Mesothelial cell of epicardium (in vitro differentiated cells): ENCODE measurements at regions not wholly inside any gene's neighbourhood (a gene's known extent, or its start where the extent isn't known, plus 50 kb on each side); places are given as distances from the start of the nearest gene placed in this dataset.

Experiments
- DNase-seq, 2 experiments: peaks; one replicate each; pipeline ENCODE4 v3.0.0; 2021; ENCODE audit warnings: low spot score in 2 of 2; ENCODE audit not compliant: unreplicated experiment in 2 of 2
- H3K27ac Mint-ChIP-seq: 2 replicates; pipeline ENCODE4 v1.8.0; 2021; ENCODE audit warnings: mixed read lengths
- H3K27me3 Mint-ChIP-seq: 2 replicates; pipeline ENCODE4 v1.8.0; 2021; ENCODE audit warnings: low read depth, mixed read lengths
- H3K36me3 Mint-ChIP-seq: 2 replicates; pipeline ENCODE4 v1.8.0; 2021; ENCODE audit warnings: mixed read lengths
- H3K4me1 Mint-ChIP-seq: 2 replicates; pipeline ENCODE4 v1.8.0; 2021; ENCODE audit warnings: mixed read lengths
- H3K4me3 Mint-ChIP-seq: 2 replicates; pipeline ENCODE4 v1.8.0; 2021; ENCODE audit warnings: mild to moderate bottlenecking, moderate library complexity, mixed read lengths
- H3K9me3 Mint-ChIP-seq: 2 replicates; pipeline ENCODE4 v1.8.0; 2021; ENCODE audit warnings: mixed read lengths
- TF ChIP-seq, protein P1 (sequence below): fragments of 200-600 bp; sonication (generic); IDR thresholded peaks from one replicate; pipeline ENCODE4 v1.5.0; 2021; ENCODE audit warnings: antibody characterized with exemption; ENCODE audit not compliant: unreplicated experiment

GRCh38 chr6:44668391-44668930 is 281.0 kb downstream of the CDC5L start:
- peaks cover 50% of the 10 kb centered on the region for H3K27me3 Mint-ChIP-seq
- H3K36me3 Mint-ChIP-seq, result no peaks in the 10 kb centered on the region
- no peak overlapping the region for H3K4me3 Mint-ChIP-seq
- TF ChIP-seq, protein P1, sequence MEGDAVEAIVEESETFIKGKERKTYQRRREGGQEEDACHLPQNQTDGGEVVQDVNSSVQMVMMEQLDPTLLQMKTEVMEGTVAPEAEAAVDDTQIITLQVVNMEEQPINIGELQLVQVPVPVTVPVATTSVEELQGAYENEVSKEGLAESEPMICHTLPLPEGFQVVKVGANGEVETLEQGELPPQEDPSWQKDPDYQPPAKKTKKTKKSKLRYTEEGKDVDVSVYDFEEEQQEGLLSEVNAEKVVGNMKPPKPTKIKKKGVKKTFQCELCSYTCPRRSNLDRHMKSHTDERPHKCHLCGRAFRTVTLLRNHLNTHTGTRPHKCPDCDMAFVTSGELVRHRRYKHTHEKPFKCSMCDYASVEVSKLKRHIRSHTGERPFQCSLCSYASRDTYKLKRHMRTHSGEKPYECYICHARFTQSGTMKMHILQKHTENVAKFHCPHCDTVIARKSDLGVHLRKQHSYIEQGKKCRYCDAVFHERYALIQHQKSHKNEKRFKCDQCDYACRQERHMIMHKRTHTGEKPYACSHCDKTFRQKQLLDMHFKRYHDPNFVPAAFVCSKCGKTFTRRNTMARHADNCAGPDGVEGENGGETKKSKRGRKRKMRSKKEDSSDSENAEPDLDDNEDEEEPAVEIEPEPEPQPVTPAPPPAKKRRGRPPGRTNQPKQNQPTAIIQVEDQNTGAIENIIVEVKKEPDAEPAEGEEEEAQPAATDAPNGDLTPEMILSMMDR, result peak; percentile 17
- no peaks in the 10 kb centered on the region for H3K9me3 Mint-ChIP-seq
- H3K4me1 Mint-ChIP-seq, result peaks cover 53% of the 10 kb centered on the region
- DNase-seq, result no peak
- H3K27ac Mint-ChIP-seq, result no peak overlapping the region

DNA sequence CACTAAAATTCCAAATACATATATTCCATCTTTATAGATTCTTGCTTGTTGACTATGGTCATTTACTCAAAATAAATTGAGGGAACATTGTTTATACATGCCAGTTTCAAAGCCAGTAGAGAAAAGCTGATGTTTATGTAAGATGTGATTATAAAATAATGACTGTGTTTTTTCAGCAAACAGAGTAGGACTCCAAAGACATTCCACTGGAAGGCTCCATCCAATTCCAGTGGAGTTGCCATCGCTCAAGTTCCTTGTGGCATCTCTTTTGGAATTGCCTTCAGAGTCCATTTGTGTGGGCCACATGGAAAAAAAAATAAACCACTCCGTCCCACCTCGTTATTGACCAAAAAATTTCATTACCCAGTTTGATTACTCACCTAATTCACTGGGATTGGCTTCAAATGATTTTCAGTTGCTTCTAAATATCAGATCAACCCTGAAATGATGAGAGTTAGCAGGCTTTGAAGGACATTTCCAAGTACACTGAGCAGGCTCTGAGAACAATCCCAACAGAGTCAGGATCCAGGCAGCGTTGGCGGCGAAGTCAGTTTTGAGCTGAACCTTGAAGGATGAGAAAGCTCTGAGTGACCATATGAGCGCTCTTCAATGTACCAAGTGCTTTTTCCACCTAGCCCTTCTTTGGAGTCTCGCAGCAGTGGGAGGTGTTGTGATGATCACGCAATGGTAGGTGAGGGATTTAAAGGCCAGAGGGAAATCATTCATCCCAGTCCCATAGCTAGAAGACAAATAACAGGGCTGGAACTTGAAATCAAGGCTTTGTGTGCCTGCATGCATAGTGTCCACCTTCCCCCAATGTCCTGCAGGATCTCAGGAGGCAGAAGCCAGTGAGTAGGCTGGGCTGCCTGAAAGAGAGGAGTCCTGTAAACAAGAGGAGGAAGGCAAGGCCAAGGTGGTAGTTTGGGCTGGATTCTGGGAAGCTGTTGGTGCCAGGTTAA is 281.7 kb downstream of the CDC5L start:
- H3K4me1 Mint-ChIP-seq, result peaks cover 46% of the 10 kb centered on the region
- no peaks in the 10 kb centered on the region for H3K9me3 Mint-ChIP-seq
- DNase-seq, result no peak
- TF ChIP-seq, protein P1, result no peak
- H3K36me3 Mint-ChIP-seq, result no peaks in the 10 kb centered on the region
- peaks cover 54% of the 10 kb centered on the region for H3K27me3 Mint-ChIP-seq
- H3K27ac Mint-ChIP-seq, result no peak overlapping the region
- no peak overlapping the region for H3K4me3 Mint-ChIP-seq

- H3K27ac Mint-ChIP-seq, result no peak overlapping the region
- DNase-seq, result no peak
- H3K4me3 Mint-ChIP-seq, result no peak overlapping the region
- H3K9me3 Mint-ChIP-seq, result no peaks in the 10 kb centered on the region
- H3K36me3 Mint-ChIP-seq, result no peaks in the 10 kb centered on the region
- H3K4me1 Mint-ChIP-seq, result peaks cover 37% of the 10 kb centered on the region
- TF ChIP-seq, protein P1, result no peak
- H3K27me3 Mint-ChIP-seq, result peaks cover 56% of the 10 kb centered on the region
Observed at GRCh38 chr6:44670146-44670545, 282.6 kb downstream of the CDC5L start.

GRCh38 chr6:44671333-44671732 is 283.8 kb downstream of the CDC5L start:
- H3K4me1 Mint-ChIP-seq, result peaks cover 25% of the 10 kb centered on the region

GRCh38 chr6:44672086-44672485 is 284.6 kb downstream of the CDC5L start:
- peaks cover 18% of the 10 kb centered on the region for H3K4me1 Mint-ChIP-seq
- H3K4me3 Mint-ChIP-seq, result no peak overlapping the region
- H3K27ac Mint-ChIP-seq, result no peak overlapping the region
- no peaks in the 10 kb centered on the region for H3K36me3 Mint-ChIP-seq
- peaks cover 45% of the 10 kb centered on the region for H3K27me3 Mint-ChIP-seq
- TF ChIP-seq, protein P1, result no peak
- no peak for DNase-seq
- H3K9me3 Mint-ChIP-seq, result no peaks in the 10 kb centered on the region

More at GRCh38 chr6:44671333-44671732, 283.8 kb downstream of the CDC5L start:
- Mint-ChIP-seq H3K9me3 (no peaks in the 10 kb centered on the region), H3K27ac (no peak overlapping the region), H3K4me3 (no peak overlapping the region), H3K36me3 (no peaks in the 10 kb centered on the region), H3K27me3 (peaks cover 51% of the 10 kb centered on the region)
- TF ChIP-seq, protein P1, result no peak
- no peak for DNase-seq
